GM12872 (cell line): ENCODE measurements at regions not wholly inside any gene's neighbourhood (a gene's known extent, or its start where the extent isn't known, plus 50 kb on each side); places are given as distances from the start of the nearest gene placed in this dataset.

Source experiments
- TF ChIP-seq, protein P1 (sequence below): IDR thresholded peaks from 3 replicates; pipeline ENCODE4 v1.5.1; 2011; ENCODE audit warnings: low read depth, mild to moderate bottlenecking, low read length, moderate library complexity; ENCODE audit not compliant: insufficient read depth

DNA sequence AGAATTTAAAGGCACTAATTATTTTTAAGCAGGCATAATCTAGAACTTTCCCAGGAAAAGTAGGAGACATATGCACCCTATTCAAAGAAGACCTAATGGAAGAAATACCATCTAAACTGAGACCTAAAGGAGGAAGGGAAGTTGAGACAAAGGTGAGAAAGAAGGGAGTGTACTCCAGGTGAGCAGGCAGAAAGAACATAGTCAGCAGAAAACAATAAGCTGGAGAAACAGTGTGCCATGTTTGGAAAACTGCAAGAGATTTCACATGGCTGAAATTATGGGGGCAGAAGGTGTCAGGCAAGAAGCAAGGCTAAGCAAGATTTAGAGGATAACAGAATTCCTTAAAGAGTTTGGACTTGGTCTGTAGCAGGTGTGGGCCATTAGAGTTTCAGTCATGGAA is 167.0 kb upstream of the USP25 start:
- TF ChIP-seq, protein P1, sequence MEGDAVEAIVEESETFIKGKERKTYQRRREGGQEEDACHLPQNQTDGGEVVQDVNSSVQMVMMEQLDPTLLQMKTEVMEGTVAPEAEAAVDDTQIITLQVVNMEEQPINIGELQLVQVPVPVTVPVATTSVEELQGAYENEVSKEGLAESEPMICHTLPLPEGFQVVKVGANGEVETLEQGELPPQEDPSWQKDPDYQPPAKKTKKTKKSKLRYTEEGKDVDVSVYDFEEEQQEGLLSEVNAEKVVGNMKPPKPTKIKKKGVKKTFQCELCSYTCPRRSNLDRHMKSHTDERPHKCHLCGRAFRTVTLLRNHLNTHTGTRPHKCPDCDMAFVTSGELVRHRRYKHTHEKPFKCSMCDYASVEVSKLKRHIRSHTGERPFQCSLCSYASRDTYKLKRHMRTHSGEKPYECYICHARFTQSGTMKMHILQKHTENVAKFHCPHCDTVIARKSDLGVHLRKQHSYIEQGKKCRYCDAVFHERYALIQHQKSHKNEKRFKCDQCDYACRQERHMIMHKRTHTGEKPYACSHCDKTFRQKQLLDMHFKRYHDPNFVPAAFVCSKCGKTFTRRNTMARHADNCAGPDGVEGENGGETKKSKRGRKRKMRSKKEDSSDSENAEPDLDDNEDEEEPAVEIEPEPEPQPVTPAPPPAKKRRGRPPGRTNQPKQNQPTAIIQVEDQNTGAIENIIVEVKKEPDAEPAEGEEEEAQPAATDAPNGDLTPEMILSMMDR, result no peak

DNA sequence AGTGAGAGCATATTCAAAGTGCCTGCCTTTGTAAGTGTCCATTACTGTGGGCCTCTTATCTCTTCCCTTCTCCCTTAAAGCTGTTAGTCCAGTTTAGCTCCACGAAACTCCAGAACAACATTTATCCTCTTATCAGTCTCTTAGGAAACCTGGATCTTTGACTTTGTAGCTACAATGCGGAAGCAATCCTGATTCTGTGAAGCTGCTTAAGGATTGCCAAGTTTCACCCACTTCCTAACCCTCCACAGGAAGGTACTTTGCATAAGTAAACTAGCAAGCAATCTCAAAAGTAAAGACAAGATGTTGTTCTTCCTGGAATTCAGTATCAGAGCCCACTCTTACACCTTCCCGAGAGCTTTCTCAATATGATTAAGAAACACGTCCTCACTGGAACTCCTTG is 164.9 kb upstream of the USP25 start:
- TF ChIP-seq, protein P1, result no peak

DNA sequence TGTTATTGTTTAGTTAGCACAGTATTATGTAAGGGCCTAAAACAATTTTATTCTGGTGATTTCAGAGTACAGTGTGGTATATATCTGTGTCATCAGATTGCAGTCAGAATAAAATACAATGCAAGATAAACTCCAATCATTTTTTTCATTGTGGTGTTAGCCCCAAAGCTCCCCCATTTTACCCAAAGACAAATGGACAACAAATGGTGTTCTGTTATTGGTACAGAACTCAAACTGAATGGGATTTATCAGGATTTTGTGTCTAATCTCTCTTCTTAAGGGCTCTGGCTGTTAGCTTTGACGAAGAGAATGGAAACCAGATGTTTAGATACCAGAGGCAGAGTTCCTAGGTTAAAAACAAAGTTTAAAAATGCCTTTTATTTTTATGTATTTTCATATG is 163.1 kb upstream of the USP25 start:
- TF ChIP-seq, protein P1, result no peak

DNA sequence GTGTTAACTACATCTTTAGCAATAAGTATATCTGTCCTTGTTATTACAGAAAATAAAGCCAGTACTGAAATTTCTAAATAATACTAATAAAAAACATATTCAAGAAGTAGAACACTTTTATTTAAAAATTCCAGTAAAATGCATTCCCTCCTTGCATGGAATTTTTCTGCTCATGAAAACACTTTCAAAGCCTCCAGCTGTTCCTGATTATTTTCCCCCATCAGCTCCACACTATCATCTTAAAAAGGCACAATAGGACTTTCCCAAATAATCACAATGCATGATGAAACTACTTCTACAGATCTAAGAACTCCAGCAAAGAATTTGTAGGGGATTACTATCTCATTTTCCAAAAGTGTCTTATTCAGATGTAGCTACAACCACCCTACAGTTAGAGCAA is 162.6 kb upstream of the USP25 start:
- TF ChIP-seq, protein P1, result no peak

DNA sequence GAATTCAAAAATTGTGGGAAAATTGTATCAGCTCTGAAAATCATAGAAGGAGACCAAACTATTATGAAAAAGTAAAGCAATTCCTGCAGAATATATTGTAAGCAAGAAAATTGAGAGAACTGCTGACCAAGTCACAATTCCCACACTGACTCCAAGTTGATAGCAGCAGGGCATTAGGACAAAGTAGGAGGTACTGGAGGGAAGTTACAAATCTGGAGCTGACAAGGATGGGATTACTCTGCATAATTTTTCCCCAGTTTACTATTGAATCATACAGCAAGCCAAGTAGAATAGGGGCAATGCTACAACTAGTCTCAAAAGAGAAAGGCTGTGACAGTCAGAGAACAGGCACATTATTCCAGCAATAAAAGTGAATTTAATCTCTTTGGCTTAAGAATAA is 161.3 kb upstream of the USP25 start:
- TF ChIP-seq, protein P1, result no peak

DNA sequence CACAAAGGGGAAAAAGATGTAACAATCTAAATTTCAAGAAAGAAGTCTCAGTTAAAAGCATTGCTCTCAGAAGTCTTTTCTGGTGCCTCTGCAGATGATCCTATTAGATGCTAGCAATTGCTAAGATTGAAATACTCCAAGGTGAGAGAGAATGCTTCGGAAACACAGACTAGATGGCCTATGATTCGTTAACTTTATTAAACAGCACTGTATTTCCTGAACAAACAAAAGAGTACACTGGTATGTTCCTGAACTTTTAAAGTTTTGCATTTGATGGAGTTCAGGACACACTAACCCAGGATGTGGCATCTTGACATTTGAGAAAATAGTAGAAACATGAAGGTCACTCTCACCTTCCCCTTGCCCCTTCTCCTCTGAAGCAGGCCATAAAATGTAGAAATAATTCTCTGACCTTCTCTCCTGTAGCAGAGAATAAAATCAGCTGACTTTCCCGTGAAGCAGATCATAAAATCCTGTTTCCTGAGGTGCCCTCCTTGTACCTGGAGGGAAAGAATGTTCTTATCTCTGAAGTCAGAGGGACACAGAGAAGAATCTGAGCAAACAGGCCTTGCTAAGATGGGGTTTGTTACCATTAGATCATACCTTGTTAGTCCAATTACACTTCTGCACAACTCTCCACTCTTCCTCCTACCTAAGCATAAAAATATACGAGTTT is 142.9 kb upstream of the USP25 start:
- TF ChIP-seq, protein P1, result no peak

DNA sequence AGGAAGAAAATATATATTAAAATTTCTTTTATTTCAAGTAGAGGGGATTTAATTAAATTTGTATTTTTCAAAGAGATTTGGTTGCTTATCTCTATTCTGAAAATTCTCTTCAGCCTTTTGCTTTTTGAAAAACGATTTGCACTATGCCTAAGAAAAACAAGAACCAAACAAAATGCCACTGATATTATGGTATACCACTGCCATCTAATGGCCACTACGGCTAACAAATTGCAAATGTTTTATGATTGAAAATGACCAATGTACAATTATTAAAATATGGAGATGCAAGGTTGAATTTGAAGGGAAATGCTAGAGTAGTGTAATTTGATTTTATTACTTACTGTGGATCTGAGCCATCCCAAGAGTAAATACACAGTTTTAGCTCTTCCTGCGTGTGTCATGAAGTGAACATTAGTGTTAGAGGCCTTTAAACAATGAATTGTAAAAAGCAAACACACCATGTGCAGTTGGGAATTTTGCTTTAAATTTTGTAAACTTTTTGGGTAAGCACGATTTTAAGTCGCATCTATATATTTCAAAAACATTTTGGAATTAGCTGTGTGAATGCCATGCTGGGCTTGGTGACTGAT is 137.4 kb upstream of the USP25 start:
- TF ChIP-seq, protein P1, result peak; percentile 35; the same call in 1 of the 3 replicates
